ENCODE measurements at regions not wholly inside any gene's neighbourhood (a gene's known extent, or its start where the extent isn't known, plus 50 kb on each side); places are given as distances from the start of the nearest gene placed in this dataset.

GRCh38 chr14:26123459-26123858, 474.4 kb downstream of the NOVA1 start:
- DNase-seq, result no peak

- DNase-seq, result no peak
Observed at GRCh38 chr14:26121181-26121580, 476.7 kb downstream of the NOVA1 start.

GRCh38 chr14:26113911-26114640, 483.8 kb downstream of the NOVA1 start:
- no peak for DNase-seq

DNA sequence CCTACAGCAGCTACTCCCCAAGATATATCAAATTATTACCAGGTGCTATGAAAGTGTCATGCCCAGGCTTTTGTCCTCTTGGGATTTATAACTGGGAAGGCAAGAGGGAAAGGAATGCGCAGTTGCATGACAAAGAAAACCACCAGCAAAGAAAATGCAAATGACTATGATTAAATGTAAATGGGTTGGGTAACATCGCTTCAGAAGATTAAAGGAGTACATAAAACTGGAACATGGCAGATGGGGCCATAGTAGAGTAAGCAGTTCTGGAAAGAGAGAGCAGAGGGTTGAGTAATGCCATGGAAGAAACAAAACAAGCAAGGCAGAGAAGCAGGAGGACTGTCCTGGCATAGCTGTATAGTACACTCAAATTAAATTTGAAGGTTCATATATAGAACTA, 493.1 kb downstream of the NOVA1 start:
- no peak for DNase-seq

DNA sequence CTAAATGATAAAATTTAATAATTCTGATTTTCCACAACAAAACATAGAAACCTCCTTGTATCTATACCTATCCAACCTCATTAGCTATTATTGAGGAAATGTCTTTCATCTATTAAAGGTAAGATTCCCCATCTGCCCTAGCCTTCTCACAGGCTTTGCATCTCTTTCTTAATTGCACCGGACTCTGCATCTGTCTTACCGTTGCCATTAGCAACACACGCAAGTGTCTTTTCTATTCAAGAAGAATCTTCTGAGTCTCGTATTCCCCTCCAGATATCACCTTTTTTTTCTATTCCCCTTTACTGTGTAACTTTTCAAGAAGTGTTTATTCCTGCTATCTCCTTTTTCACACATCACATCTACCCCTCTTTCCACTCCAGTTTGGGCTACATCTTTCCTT, 500.0 kb downstream of the NOVA1 start:
- DNase-seq, result no peak

GRCh38 chr14:26088275-26088674, 509.6 kb downstream of the NOVA1 start:
- no peak for DNase-seq

GRCh38 chr14:26081043-26081442, 516.8 kb downstream of the NOVA1 start:
- no peak for DNase-seq

DNA sequence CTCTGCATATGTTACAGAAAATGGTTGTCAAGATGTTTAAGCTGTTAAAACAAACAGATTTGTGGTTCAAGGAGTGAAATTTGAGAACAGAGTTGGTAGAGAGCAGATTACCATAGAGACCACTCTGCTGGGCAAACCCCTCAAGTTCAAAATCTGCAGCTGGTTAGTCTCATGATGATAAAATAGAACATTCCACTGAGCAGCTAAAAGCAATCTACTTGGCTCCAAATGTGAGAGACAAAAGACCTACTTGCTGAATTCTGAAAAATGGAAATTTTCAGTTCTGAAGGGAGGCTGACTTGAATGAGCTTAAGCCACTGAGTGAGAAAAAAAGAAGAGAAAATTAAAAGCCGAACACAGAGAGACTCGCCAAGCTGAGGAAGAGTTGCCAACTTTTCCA, 519.3 kb downstream of the NOVA1 start:
- DNase-seq, result no peak

DNA sequence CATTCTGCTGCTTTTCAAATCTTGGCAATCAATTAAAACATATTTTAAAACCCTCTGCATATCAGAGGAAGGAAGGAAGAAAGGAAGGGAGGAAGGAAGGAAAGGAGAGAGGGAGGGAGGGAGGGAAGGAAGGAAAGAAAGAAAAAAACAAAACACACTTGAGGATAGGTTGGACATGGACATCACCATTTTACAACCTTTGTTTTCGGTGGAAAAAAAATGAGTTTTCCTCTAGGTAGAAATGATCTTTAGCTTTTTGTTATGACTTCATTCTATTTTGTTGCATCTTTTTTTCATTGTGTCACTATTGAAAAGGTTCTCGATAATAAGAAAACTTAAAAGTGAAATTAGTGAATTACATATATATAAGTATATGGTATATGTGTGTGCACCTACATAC, 522.9 kb downstream of the NOVA1 start:
- DNase-seq, result no peak

GRCh38 chr14:26070443-26070842, 527.4 kb downstream of the NOVA1 start:
- no peak for DNase-seq

DNA sequence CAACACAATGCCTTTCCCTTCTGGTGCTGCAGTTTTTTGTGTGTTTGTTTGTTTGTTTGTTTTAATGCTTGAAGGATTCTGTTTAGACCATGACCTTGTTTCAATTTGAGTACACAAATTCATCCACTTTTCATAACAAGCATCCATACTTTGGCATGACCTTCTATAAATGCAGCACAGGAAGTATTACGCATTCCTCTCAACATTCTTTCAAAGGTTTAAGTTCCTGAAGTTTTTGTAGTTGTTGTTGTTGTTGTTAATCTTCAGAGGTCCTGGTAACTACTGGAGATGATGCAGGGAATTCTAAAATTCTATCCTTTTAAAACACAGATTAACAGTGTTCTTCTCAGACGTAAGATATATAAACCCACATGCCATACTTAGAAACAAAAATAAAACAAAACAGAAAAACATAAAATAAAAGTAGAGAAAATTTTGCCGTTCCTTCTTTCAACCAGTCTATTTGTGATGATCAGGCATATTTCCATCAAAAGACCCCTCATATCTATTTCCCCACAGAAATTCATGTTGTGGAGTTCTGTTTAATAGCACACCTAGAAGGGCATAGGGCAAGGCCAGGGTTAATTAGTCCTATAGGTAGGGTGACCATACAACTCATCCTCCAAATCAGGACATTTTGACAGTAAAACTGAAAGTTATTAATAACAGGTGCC, 529.9 kb downstream of the NOVA1 start:
- no peak for DNase-seq

GRCh38 chr14:26067341-26067740, 530.5 kb downstream of the NOVA1 start:
- DNase-seq, result no peak

DNA sequence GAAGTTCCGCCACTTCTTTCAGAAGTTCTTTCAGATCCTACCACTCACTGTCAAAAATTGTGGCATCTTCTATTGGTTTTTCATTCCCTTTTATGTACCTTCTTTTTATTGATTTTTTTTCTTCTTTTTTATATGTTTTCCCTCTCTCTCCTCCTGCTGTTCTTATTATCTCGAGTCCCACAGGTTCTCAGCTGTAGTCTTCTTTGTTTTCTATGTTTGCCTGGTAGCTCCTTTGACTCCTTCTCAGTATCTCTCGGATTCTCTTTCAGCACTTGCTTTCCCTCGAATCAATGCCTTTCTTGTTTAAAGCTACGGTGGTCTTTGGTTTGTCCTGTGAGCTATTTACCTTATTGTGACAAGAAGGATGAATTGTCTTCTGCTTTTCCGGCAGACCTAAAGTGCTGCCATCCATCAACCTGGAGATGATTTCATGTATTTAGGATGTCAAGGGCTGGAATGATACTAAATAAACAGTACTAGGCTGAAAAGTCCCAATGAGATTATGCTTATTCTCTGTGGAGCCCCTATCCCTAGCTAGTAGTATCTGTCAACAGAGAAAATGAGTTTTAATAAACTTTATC, 541.7 kb downstream of the NOVA1 start:
- DNase-seq, result no peak

GRCh38 chr14:26032348-26032747, 565.5 kb downstream of the NOVA1 start:
- DNase-seq, result no peak

DNA sequence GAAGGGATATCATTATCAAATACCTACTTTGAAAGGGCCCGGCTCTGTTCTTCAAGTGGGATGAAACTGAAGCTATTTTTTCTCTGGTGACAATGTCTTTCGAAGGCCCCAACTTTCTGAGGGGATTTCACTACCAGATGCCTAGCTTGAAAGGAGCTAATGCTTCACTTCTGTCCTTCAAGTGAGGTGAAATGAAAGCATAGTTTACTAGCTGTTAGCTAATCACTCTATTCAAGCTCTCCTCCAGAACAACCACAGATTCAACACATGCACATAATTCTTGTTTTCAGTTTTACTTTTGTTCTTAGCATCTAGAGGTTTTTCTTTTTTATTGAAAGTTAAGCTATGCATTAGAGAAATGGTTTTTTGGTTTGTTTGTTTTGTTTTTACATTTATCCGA, 571.4 kb downstream of the NOVA1 start:
- no peak for DNase-seq

- DNase-seq, result no peak
Observed at GRCh38 chr14:26023967-26024366, 573.9 kb downstream of the NOVA1 start.

- DNase-seq, result no peak
Observed at GRCh38 chr14:26021759-26022158, 576.1 kb downstream of the NOVA1 start.

GRCh38 chr14:26017270-26017669, 580.6 kb downstream of the NOVA1 start:
- no peak for DNase-seq

DNA sequence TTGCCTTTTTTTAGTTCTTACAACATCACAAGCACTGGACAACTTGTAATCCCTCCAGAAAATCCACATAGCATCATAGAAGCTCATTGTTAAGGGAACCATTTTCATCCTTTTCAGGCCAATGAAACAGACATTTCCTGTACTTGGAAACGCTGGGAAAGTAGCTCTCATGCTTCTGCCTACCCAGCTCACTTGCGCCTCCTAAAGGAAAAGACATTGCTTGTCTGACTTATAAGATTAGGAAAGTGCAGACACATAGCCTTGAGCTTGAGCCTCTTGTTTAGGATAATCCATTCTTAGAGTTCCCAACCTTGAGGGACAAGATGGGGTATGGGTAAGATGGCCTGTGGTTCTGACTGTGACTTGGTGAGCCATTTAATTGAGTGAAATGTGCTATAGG, 589.5 kb downstream of the NOVA1 start:
- peak; percentile 13 to 33 for DNase-seq

DNA sequence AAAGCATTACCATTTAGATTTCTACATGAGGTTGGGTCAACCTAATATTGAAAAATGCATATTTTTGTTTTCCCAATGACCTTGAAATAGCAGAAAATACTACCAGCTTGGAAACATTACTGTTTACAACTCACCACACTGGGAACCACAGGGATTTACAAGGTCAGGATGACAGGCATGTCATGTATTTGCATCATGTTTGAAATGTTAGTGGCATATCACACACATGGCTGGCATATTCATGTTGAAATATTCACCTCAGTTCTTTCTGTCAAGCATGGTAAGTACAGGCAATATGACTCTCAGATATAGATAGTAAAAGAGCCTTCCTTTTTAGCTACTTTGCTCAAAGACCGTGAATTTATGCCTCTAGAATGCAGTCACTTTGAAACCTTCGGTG, 593.5 kb downstream of the NOVA1 start:
- no peak for DNase-seq

- no peak for DNase-seq
Observed at GRCh38 chr14:25993830-25994229, 604.0 kb downstream of the NOVA1 start.

GRCh38 chr14:25988536-25988935, 609.3 kb downstream of the NOVA1 start:
- no peak for DNase-seq

- DNase-seq, result no peak
Observed at GRCh38 chr14:25955772-25956171, 642.1 kb downstream of the NOVA1 start.

GRCh38 chr14:25953532-25954139, 644.2 kb downstream of the NOVA1 start:
- no peak for DNase-seq

Measured in AML-193 (cell line).